Natural killer cell (primary cell): ENCODE measurements at regions not wholly inside any gene's neighbourhood (a gene's known extent, or its start where the extent isn't known, plus 50 kb on each side); places are given as distances from the start of the nearest gene placed in this dataset.
"Not testable (repeated sequence)": the region's sequence is repeated elsewhere in the genome, so short reads cannot be mapped to it uniquely, and the experiment has no call there.

ENCODE experiments used
- ATAC-seq, 3 donors: fragments of 150-1000 bp in 2 of 3; fragments of 200-7000 bp in 1 of 3; cut with Tn5 transposase; 1 replicate in 1 of 3; 2 replicates in 2 of 3; pipeline ENCODE4 v1.10.0; 2021; ENCODE audit warnings: mild to moderate bottlenecking in 2 of 3, moderate library complexity in 2 of 3
- DNase-seq, 2 donors: peaks; one replicate each; pipeline versions ENCODE4 v3.0.0 to v3.0.0-alpha.2; 2013 to 2021; ENCODE audit warnings: mixed read lengths in 1 of 2
- H3K27ac ChIP-seq: one replicate; pipeline ENCODE4 v1.5.1; 2013; ENCODE audit warnings: mild to moderate bottlenecking, low read length
- H3K27me3 ChIP-seq: one replicate; pipeline ENCODE4 v1.6.1; 2013; ENCODE audit warnings: low read length; ENCODE audit not compliant: control insufficient read depth, insufficient read depth
- H3K36me3 ChIP-seq: one replicate; pipeline ENCODE4 v1.6.1; 2013; ENCODE audit warnings: low read length; ENCODE audit not compliant: control insufficient read depth, insufficient read depth
- H3K4me1 ChIP-seq: one replicate; pipeline ENCODE4 v1.6.1; 2013; ENCODE audit warnings: low read length; ENCODE audit not compliant: control insufficient read depth, insufficient read depth
- H3K4me3 ChIP-seq: one replicate; pipeline ENCODE4 v1.5.1; 2013; ENCODE audit warnings: low read length
- H3K9me3 ChIP-seq: one replicate; pipeline ENCODE4 v1.6.1; 2013; ENCODE audit warnings: low read length; ENCODE audit not compliant: control insufficient read depth, insufficient read depth
- H3K27ac Mint-ChIP-seq, 2 donors: one replicate each; pipeline ENCODE4 v1.8.0; 2022; ENCODE audit warnings: mild to moderate bottlenecking in 2 of 2, mixed read lengths in 2 of 2, moderate library complexity in 1 of 2
- H3K27me3 Mint-ChIP-seq, 2 donors: one replicate each; pipeline ENCODE4 v1.8.0; 2022; ENCODE audit warnings: low read depth in 2 of 2, mixed read lengths in 2 of 2
- H3K36me3 Mint-ChIP-seq: one replicate; pipeline ENCODE4 v1.8.0; 2022; ENCODE audit warnings: mixed read lengths
- H3K4me1 Mint-ChIP-seq, 2 donors: one replicate each; pipeline ENCODE4 v1.8.0; 2022; ENCODE audit warnings: mixed read lengths in 2 of 2
- H3K4me3 Mint-ChIP-seq: one replicate; pipeline ENCODE4 v1.8.0; 2022; ENCODE audit warnings: mild to moderate bottlenecking, moderate library complexity, mixed read lengths
- H3K9me3 Mint-ChIP-seq, 2 donors: one replicate each; pipeline ENCODE4 v1.8.0; 2022; ENCODE audit warnings: mixed read lengths in 2 of 2
- CTCF ChIP-seq: fragments of 200-600 bp; IDR thresholded peaks from one replicate; pipeline ENCODE4 v1.8.0; 2022; ENCODE audit warnings: antibody characterized with exemption
- WGBS: methylation state at CpG from one replicate; pipeline ENCODE4 v1.1.7; 2013; ENCODE audit warnings: missing lambda C conversion rate; ENCODE audit not compliant: insufficient coverage; 5-methylcytosine and 5-hydroxymethylcytosine counted together
- intact Hi-C: fragments of 100-400 bp; cut with micrococcal nuclease; formaldehyde crosslinking; loops from one replicate; pipeline ENCODE4 v1.14.2; 2022

DNA sequence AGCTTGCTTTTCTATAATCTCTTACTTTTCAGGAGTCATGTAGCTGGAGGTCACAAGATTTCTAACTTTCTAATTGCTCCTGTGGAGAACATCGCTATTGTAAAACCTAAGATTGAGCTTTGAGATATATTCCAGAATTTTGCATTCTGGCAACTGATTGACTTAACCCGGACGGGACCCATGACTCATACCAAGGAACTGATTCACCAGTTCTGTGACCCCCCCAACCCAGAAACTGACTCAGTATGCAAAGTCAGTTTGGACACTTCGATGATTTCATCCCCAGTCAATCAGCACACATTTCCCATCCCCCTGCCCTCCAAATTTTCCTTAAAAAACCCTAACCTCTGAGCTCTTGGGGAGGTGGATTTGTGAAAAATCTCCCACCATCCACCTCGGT, 396.5 kb upstream of the GBE1 start:
- peaks cover 9 to 16% of the 10 kb centered on the region in 2 donors for H3K9me3 Mint-ChIP-seq
- no peak overlapping the region for H3K4me3 Mint-ChIP-seq
- H3K9me3 ChIP-seq = no peaks in the 10 kb centered on the region
- intact Hi-C loops = no loop called here
- no peaks in the 10 kb centered on the region for H3K4me1 Mint-ChIP-seq
- no peak for ATAC-seq
- H3K27ac ChIP-seq = no peak overlapping the region
- no peaks in the 10 kb centered on the region for H3K27me3 Mint-ChIP-seq
- no peak for DNase-seq
- no peak overlapping the region for H3K27ac Mint-ChIP-seq
- TF ChIP-seq CTCF = no peak
- H3K27me3 ChIP-seq = no peaks in the 10 kb centered on the region
- WGBS = 88% methylated on average over 4 of the region's 5 CpGs
- no peaks in the 10 kb centered on the region for H3K4me1 ChIP-seq
- H3K36me3 ChIP-seq = no peaks in the 10 kb centered on the region
- H3K4me3 ChIP-seq = no peak overlapping the region
- peaks cover 8% of the 10 kb centered on the region for H3K36me3 Mint-ChIP-seq

- H3K27ac Mint-ChIP-seq, H3K27ac ChIP-seq, H3K9me3 ChIP-seq, H3K4me3 Mint-ChIP-seq, intact Hi-C loops, DNase-seq, ATAC-seq, H3K4me1 Mint-ChIP-seq, H3K27me3 Mint-ChIP-seq, H3K36me3 ChIP-seq, H3K27me3 ChIP-seq, H3K4me1 ChIP-seq, H3K4me3 ChIP-seq, H3K36me3 Mint-ChIP-seq: not testable (repeated sequence)
- WGBS = 93% methylated on average over 1 of the region's 1 CpG
- peaks cover 8 to 13% of the 10 kb centered on the region in 2 donors for H3K9me3 Mint-ChIP-seq
Measured at GRCh38 chr3:82153892-82154291, 392.4 kb upstream of the GBE1 start.

DNA sequence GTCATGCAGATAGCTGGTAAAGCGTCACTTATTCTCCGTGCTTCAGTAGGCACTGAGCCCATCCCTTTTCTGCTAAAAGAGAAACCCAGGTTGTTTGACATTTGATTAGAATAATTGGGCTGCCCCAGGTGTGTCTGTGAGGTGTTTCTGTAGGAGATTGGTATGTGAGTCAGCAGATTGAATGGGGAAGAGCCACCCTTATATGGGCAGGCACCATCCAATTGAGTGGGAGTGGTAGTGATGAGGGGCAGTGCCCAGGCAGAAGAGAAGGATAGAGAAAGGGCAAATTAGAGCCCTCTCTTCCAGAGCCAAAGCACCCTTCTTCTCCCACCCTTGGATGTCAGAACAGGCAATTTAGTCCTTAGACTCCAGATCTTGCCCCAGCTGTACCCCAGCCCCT, 384.3 kb upstream of the GBE1 start:
- ATAC-seq (no peak), DNase-seq (no peak)
- no peaks in the 10 kb centered on the region for H3K9me3 ChIP-seq
- Mint-ChIP-seq H3K4me3 (no peak overlapping the region), H3K27ac (no peak overlapping the region), H3K36me3 (no peaks in the 10 kb centered on the region), H3K4me1 (no peaks in the 10 kb centered on the region), H3K27me3 (no peaks in the 10 kb centered on the region), H3K9me3 (no peaks in the 10 kb centered on the region)
- TF ChIP-seq CTCF = no peak
- WGBS = 98% methylated on average over 2 of the region's 2 CpGs
- no peak overlapping the region for H3K4me3 ChIP-seq
- no peaks in the 10 kb centered on the region for H3K27me3 ChIP-seq
- intact Hi-C loops = no loop called here
- H3K36me3 ChIP-seq = no peaks in the 10 kb centered on the region
- no peaks in the 10 kb centered on the region for H3K4me1 ChIP-seq
- H3K27ac ChIP-seq = no peak overlapping the region

GRCh38 chr3:82144811-82145210, 383.4 kb upstream of the GBE1 start:
- Mint-ChIP-seq H3K4me1 (no peaks in the 10 kb centered on the region), H3K27me3 (no peaks in the 10 kb centered on the region), H3K27ac (no peak overlapping the region), H3K36me3 (no peaks in the 10 kb centered on the region), H3K9me3 (no peaks in the 10 kb centered on the region), H3K4me3 (no peak overlapping the region)
- Histone ChIP-seq H3K27ac (no peak overlapping the region), H3K27me3 (no peaks in the 10 kb centered on the region), H3K36me3 (no peaks in the 10 kb centered on the region), H3K9me3 (no peaks in the 10 kb centered on the region), H3K4me1 (no peaks in the 10 kb centered on the region), H3K4me3 (no peak overlapping the region)
- DNase-seq (no peak), ATAC-seq (no peak)
- 95% methylated on average over 3 of the region's 3 CpGs for WGBS
- TF ChIP-seq CTCF = no peak
- intact Hi-C loops = no loop called here
